ENCODE measurements at regions not wholly inside any gene's neighbourhood (a gene's known extent, or its start where the extent isn't known, plus 50 kb on each side); places are given as distances from the start of the nearest gene placed in this dataset.
A peak's percentile ranks its signal among the peaks of the same experiment; 100 is the strongest.

DNA sequence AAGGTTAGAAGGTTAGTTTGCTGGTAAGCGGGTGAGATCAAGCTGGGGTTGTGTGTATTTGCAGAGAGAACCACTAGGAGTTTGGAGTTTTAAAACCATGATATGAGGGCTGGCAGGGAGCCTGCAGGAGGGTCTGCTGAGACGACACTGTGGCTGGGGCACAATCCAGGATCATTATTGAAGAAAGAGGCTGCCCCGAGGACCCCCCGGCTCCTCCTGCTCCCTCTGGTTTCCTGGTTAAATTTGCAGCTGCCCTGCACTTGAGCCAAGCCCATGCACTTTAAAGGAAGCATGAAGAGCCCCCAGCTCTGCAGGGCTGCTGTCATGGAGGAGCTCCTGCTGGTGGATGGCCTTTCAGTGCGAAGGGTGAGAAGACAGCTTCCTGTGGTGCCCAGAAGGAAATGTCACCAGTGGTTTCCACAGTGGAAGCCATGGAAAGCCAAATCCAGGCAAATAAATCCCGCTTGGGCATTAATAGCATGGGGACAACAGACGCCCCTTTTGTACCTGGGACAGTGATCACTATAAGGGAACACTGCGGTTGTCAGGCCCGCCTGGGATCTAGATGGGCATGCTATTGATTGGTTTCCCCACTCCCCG, 140.7 kb downstream of the NSG2 start:
- intact Hi-C loops (cut with DNase I, micrococcal nuclease): no loop called here
- Histone ChIP-seq H3K4me1 (ENCODE audit: low read depth) (no peaks in the 10 kb centered on the region), H3K4me3 (no peak overlapping the region), H3K9me3 (no peaks in the 10 kb centered on the region), H3K36me3 (ENCODE audit: low read depth) (no peaks in the 10 kb centered on the region)
- DNase-seq (no peak), ATAC-seq (no peak)
- no peak for TF ChIP-seq CTCF (IDR thresholded peaks at IDR 0.05)

DNA sequence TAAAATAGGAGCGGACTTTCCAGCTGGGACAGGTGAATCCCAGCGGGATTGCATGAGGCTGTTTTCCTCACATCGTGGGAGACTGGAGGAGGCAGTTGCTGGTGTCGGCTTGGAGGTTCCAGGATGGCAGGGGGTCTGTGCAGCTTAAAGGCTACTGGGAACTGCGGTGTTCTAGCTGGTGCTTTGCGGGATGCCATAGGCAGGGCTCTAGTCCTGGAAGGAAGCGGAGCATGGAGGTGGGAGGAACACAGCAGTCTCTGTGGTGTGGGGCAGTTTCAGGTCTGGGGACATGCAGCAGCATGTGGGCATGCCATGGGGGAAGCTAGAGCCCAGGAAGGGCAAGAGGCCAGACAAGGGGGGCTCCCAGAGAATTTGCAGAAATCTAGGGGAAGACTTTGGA, 141.5 kb downstream of the NSG2 start:
- no peak for TF ChIP-seq CTCF (IDR thresholded peaks at IDR 0.05)
- Histone ChIP-seq H3K4me3 (no peak overlapping the region), H3K36me3 (ENCODE audit: low read depth) (no peaks in the 10 kb centered on the region), H3K4me1 (ENCODE audit: low read depth) (no peaks in the 10 kb centered on the region), H3K9me3 (no peaks in the 10 kb centered on the region)
- intact Hi-C loops (cut with DNase I, micrococcal nuclease): no loop called here
- ATAC-seq (no peak), DNase-seq (no peak)

GRCh38 chr5:174187481-174187880, 142.0 kb downstream of the NSG2 start:
- DNase-seq (no peak), ATAC-seq (no peak)
- intact Hi-C loops (cut with DNase I, micrococcal nuclease): no loop called here
- no peak overlapping the region for H3K4me3 ChIP-seq
- TF ChIP-seq CTCF (IDR thresholded peaks at IDR 0.05): no peak
- no peaks in the 10 kb centered on the region for H3K36me3 ChIP-seq (ENCODE audit: low read depth)
- no peaks in the 10 kb centered on the region for H3K4me1 ChIP-seq (ENCODE audit: low read depth)
- no peaks in the 10 kb centered on the region for H3K9me3 ChIP-seq

DNA sequence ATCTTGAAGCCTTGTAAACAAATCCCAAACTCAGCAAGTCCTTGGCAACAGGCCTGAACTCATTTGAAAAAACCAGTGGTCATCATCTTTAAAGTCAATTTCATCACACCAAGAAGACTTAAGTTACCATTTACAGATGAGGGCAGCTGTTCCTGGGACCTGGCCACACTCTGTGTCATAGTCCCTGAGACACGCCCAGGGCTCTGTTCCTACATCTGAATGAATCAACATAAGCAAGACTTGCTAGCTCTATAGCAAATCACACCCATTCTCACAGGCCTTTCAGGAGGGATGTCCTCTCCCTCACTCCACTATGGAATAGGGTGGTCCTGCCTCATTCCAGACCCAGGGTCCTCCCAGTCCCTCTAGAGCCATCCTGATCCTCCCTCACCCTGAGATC, 142.8 kb downstream of the NSG2 start:
- Histone ChIP-seq H3K36me3 (ENCODE audit: low read depth) (no peaks in the 10 kb centered on the region), H3K4me1 (ENCODE audit: low read depth) (no peaks in the 10 kb centered on the region), H3K4me3 (no peak overlapping the region), H3K9me3 (no peaks in the 10 kb centered on the region)
- no peak for TF ChIP-seq CTCF (IDR thresholded peaks at IDR 0.05)
- intact Hi-C loops (cut with DNase I, micrococcal nuclease): no loop called here
- peak in 1 of 3 donors; percentile 28 for DNase-seq
- peak; percentile 43 for ATAC-seq

GRCh38 chr5:174189654-174190541, 144.4 kb downstream of the NSG2 start:
- no peaks in the 10 kb centered on the region for H3K9me3 ChIP-seq
- intact Hi-C loops (cut with DNase I, micrococcal nuclease): no loop called here
- H3K36me3 ChIP-seq (ENCODE audit: low read depth): no peaks in the 10 kb centered on the region
- no peaks in the 10 kb centered on the region for H3K4me1 ChIP-seq (ENCODE audit: low read depth)
- DNase-seq: no peak
- no peak for TF ChIP-seq CTCF (IDR thresholded peaks at IDR 0.05)
- H3K4me3 ChIP-seq: no peak overlapping the region
- ATAC-seq: no peak

Measured in mucosa of descending colon (tissue), 3 donors.